H1 (cell line): ENCODE measurements at regions not wholly inside any gene's neighbourhood (a gene's known extent, or its start where the extent isn't known, plus 50 kb on each side); places are given as distances from the start of the nearest gene placed in this dataset.

Experiments used
- CTCF ChIA-PET: fragments of 300-600 bp; sonication (Branson Sonifier 250); formaldehyde crosslinking; loops from one replicate; lab custom pipeline; 2021; ENCODE audit not compliant: partially characterized antibody; lab: Charles Lee
- POLR2A ChIA-PET: fragments of 300-600 bp; sonication (Branson Sonifier 250); formaldehyde crosslinking; loops from one replicate; lab custom pipeline; 2021; ENCODE audit warnings: inconsistent platforms; ENCODE audit not compliant: partially characterized antibody; lab: Charles Lee
- DNase-seq, 2 experiments: peaks; one replicate each; pipeline versions ENCODE4 v3.0.0 to v3.0.0-alpha.2; 2010 to 2022; ENCODE audit warnings: low spot score in 2 of 2, low read depth in 1 of 2, mixed read lengths in 1 of 2
- FAIRE-seq: peaks from 2 replicates; lab custom pipeline; 2011; peaks lifted over from hg19 to GRCh38; lab: Jason Lieb, UNC
- H2AFZ ChIP-seq: 2 replicates; pipeline ENCODE4 v1.8.1; 2012; ENCODE audit warnings: low read length, inconsistent platforms
- H2AK5ac ChIP-seq: 2 replicates; pipeline ENCODE4 v1.6.1; 2013; ENCODE audit warnings: low read depth, low read length
- H2BK120ac ChIP-seq: replicated peaks from 2 replicates; pipeline ENCODE3; 2013; ENCODE audit warnings: low read depth, low read length, inconsistent platforms
- H2BK12ac ChIP-seq: 2 replicates; pipeline ENCODE4 v1.6.1; 2013; ENCODE audit warnings: low read depth, low read length
- H2BK15ac ChIP-seq: 2 replicates; pipeline ENCODE4 v1.6.1; 2013; ENCODE audit warnings: low read length
- H2BK20ac ChIP-seq: 2 replicates; pipeline ENCODE4 v1.6.1; 2013; ENCODE audit warnings: low read length
- H2BK5ac ChIP-seq: 2 replicates; pipeline ENCODE4 v1.6.1; 2013; ENCODE audit warnings: low read depth, low read length
- H3K14ac ChIP-seq: 2 replicates; pipeline ENCODE4 v1.6.1; 2013; ENCODE audit warnings: inconsistent platforms; ENCODE audit not compliant: insufficient read length
- H3K18ac ChIP-seq: 2 replicates; pipeline ENCODE4 v1.6.1; 2013; ENCODE audit warnings: low read length; ENCODE audit errors: extremely low read depth
- H3K23ac ChIP-seq: 2 replicates; pipeline ENCODE4 v1.6.1; 2013; ENCODE audit warnings: inconsistent platforms; ENCODE audit not compliant: insufficient read length
- H3K23me2 ChIP-seq: 2 replicates; pipeline ENCODE4 v1.6.1; 2013; ENCODE audit warnings: low read depth, low read length
- H3K27ac ChIP-seq: 2 replicates; pipeline ENCODE4 v1.6.1; 2011; ENCODE audit warnings: low read depth, low read length, inconsistent platforms
- H3K27me3 ChIP-seq, 4 experiments: replicated peaks in 1 of 4; 1 replicate in 1 of 4; 2 replicates in 3 of 4; pipeline versions ENCODE4 v1.6.1 to v1.8.1; 2011 to 2013; ENCODE audit warnings: low read length in 3 of 4, mild to moderate bottlenecking in 3 of 4, inconsistent platforms in 2 of 4, mixed read lengths in 2 of 4, moderate library complexity in 1 of 4; ENCODE audit not compliant: control insufficient read depth in 3 of 4, insufficient read depth in 3 of 4; ENCODE audit errors: extremely low read depth in 1 of 4
- H3K36me3 ChIP-seq, 4 experiments: 2 replicates each; pipeline versions ENCODE4 v1.6.1 to v1.8.1; 2011 to 2013; ENCODE audit warnings: mild to moderate bottlenecking in 4 of 4, low read length in 3 of 4, moderate library complexity in 2 of 4, control low read depth in 1 of 4, inconsistent platforms in 1 of 4; ENCODE audit not compliant: insufficient read depth in 4 of 4, control insufficient read depth in 2 of 4
- H3K4ac ChIP-seq: replicated peaks from 2 replicates; pipeline ENCODE3; 2013; ENCODE audit warnings: low read length, low read depth, mixed read lengths, inconsistent platforms; ENCODE audit not compliant: insufficient read length
- H3K4me1 ChIP-seq, 4 experiments: replicated peaks in 1 of 4; 1 replicate in 1 of 4; 2 replicates in 3 of 4; pipeline versions ENCODE4 v1.6.1 to v1.8.1; 2011 to 2013; ENCODE audit warnings: low read length in 3 of 4, inconsistent platforms in 2 of 4, mixed read lengths in 1 of 4; ENCODE audit not compliant: insufficient read depth in 4 of 4, control insufficient read depth in 3 of 4
- H3K4me2 ChIP-seq, 2 experiments: 2 replicates each; pipeline versions ENCODE4 v1.6.1 to v1.8.1; 2011 to 2013; ENCODE audit warnings: low read depth in 2 of 2, low read length in 2 of 2, control low read depth in 1 of 2, inconsistent platforms in 1 of 2, mild to moderate bottlenecking in 1 of 2; ENCODE audit not compliant: insufficient read depth in 1 of 2
- H3K4me3 ChIP-seq, 4 experiments: fragments of 200-600, 300-600 bp in 1 of 4; sonication (generic), shearing (Covaris generic), sonication (Bioruptor Twin) in 1 of 4; 2 replicates each; pipeline versions ENCODE4 v1.5.1 to v1.8.1; 2011 to 2016; ENCODE audit warnings: low read length in 4 of 4, low read depth in 3 of 4, control low read depth in 2 of 4, inconsistent platforms in 2 of 4, mild to moderate bottlenecking in 2 of 4, mixed read lengths in 1 of 4, moderate library complexity in 1 of 4; ENCODE audit not compliant: insufficient read depth in 2 of 4; ENCODE audit errors: extremely low read depth in 1 of 4
- H3K56ac ChIP-seq: replicated peaks from 2 replicates; pipeline ENCODE3; 2013; ENCODE audit warnings: low read depth, mild to moderate bottlenecking, mixed read lengths, low read length, inconsistent platforms; ENCODE audit not compliant: insufficient read length
- H3K79me1 ChIP-seq: 2 replicates; pipeline ENCODE4 v1.6.1; 2013; ENCODE audit warnings: low read depth, low read length, control low read depth
- H3K79me2 ChIP-seq, 2 experiments: 2 replicates each; pipeline versions ENCODE4 v1.6.1 to v1.8.1; 2012 to 2013; ENCODE audit warnings: low read length in 2 of 2, mild to moderate bottlenecking in 2 of 2, inconsistent platforms in 1 of 2; ENCODE audit not compliant: insufficient read depth in 2 of 2, control insufficient read depth in 1 of 2
- H3K9ac ChIP-seq, 4 experiments: replicated peaks in 1 of 4; 1 replicate in 1 of 4; 2 replicates in 3 of 4; pipeline versions ENCODE4 v1.6.1 to v1.8.1; 2011 to 2013; ENCODE audit warnings: low read depth in 3 of 4, low read length in 3 of 4, control low read depth in 2 of 4, mild to moderate bottlenecking in 2 of 4, moderate library complexity in 2 of 4, inconsistent platforms in 1 of 4; ENCODE audit errors: extremely low read depth in 1 of 4
- H3K9me3 ChIP-seq, 2 experiments: 2 replicates each; pipeline versions ENCODE4 v1.6.1 to v1.8.1; 2012 to 2013; ENCODE audit warnings: mild to moderate bottlenecking in 2 of 2, moderate library complexity in 2 of 2, control low read depth in 1 of 2, inconsistent platforms in 1 of 2, low read depth in 1 of 2, low read length in 1 of 2, mixed read lengths in 1 of 2; ENCODE audit not compliant: insufficient read depth in 2 of 2
- H4K20me1 ChIP-seq, 2 experiments: replicated peaks in 1 of 2; 2 replicates each; pipeline versions ENCODE3 to v1.8.1; 2011 to 2013; ENCODE audit warnings: inconsistent platforms in 2 of 2, low read length in 2 of 2, mild to moderate bottlenecking in 1 of 2; ENCODE audit not compliant: insufficient read depth in 2 of 2, control insufficient read depth in 1 of 2
- H4K5ac ChIP-seq: 2 replicates; pipeline ENCODE4 v1.6.1; 2013; ENCODE audit warnings: low read length, low read depth, mixed read lengths, inconsistent platforms; ENCODE audit not compliant: insufficient read length
- H4K8ac ChIP-seq: 2 replicates; pipeline ENCODE4 v1.8.0; 2013; ENCODE audit warnings: mild to moderate bottlenecking, moderate library complexity, low read length, inconsistent platforms; ENCODE audit not compliant: insufficient read depth; ENCODE audit errors: extremely low read depth
- H4K91ac ChIP-seq: replicated peaks from 2 replicates; pipeline ENCODE3; 2013; ENCODE audit warnings: low read length, mixed read lengths, inconsistent platforms; ENCODE audit not compliant: insufficient read length
- CBX8 ChIP-seq: fragments of 300-800, 300-1000 bp; sonication (generic); IDR thresholded peaks from 2 replicates; pipeline ENCODE4 v1.7.1; 2016; ENCODE audit warnings: low read depth, low read length, borderline replicate concordance
- CHD2 ChIP-seq: IDR thresholded peaks from 2 replicates; pipeline ENCODE4 v1.6.1; 2012; ENCODE audit warnings: low read length, improper control_type of control experiment
- CREB1 ChIP-seq: IDR thresholded peaks from 2 replicates; pipeline ENCODE4 v1.6.1; 2012; ENCODE audit warnings: inconsistent platforms
- EGR1 ChIP-seq: IDR thresholded peaks from 2 replicates; pipeline ENCODE4 v1.6.1; 2011; ENCODE audit warnings: low read depth, low read length, borderline replicate concordance
- EP300 ChIP-seq, 2 experiments: IDR thresholded peaks; 1 replicate in 1 of 2; 2 replicates in 1 of 2; pipeline ENCODE4 v1.6.1; 2011 to 2012; ENCODE audit warnings: low read depth in 2 of 2, low read length in 2 of 2, mild to moderate bottlenecking in 2 of 2, borderline replicate concordance in 1 of 2, inconsistent platforms in 1 of 2, moderate library complexity in 1 of 2
- HDAC2 ChIP-seq, 2 experiments: fragments of 300-600 bp in 1 of 2; sonication (generic) in 1 of 2; IDR thresholded peaks; 2 replicates each; pipeline ENCODE4 v1.6.1; 2011 to 2012; ENCODE audit warnings: low read depth in 2 of 2, low read length in 2 of 2, mild to moderate bottlenecking in 2 of 2, moderate library complexity in 2 of 2, borderline replicate concordance in 1 of 2, inconsistent platforms in 1 of 2
- RNF2 ChIP-seq: fragments of 200-900, 300-1000 bp; sonication (generic); IDR thresholded peaks from 2 replicates; pipeline ENCODE4 v1.7.1; 2016; ENCODE audit warnings: borderline replicate concordance, low read depth, mild to moderate bottlenecking, antibody characterized with exemption, low read length; ENCODE audit not compliant: poor library complexity, severe bottlenecking; ENCODE audit errors: missing control alignments
- SIN3A ChIP-seq, 2 experiments: IDR thresholded peaks in 1 of 2; conservative IDR thresholded peaks in 1 of 2; 2 replicates each; pipeline ENCODE4 v1.6.1; 2011 to 2012; ENCODE audit warnings: low read length in 2 of 2, improper control_type of control experiment in 1 of 2, low read depth in 1 of 2, mild to moderate bottlenecking in 1 of 2
- SP1 ChIP-seq: IDR thresholded peaks from 2 replicates; pipeline ENCODE4 v1.6.1; 2011; ENCODE audit warnings: low read depth, low read length
- SP4 ChIP-seq: IDR thresholded peaks from 2 replicates; pipeline ENCODE4 v1.6.1; 2012; ENCODE audit warnings: low read length, inconsistent platforms
- SUZ12 ChIP-seq: fragments of 200-600 bp; sonication (generic); IDR thresholded peaks from 2 replicates; pipeline ENCODE4 v1.6.1; 2012; ENCODE audit warnings: mild to moderate bottlenecking, inconsistent platforms, low read length, moderate library complexity, mixed read lengths
- TBP ChIP-seq: IDR thresholded peaks from 2 replicates; pipeline ENCODE4 v1.6.1; 2011; ENCODE audit warnings: low read depth, low read length, improper control_type of control experiment
- YY1 ChIP-seq: IDR thresholded peaks from 2 replicates; pipeline ENCODE4 v1.6.1; 2011; ENCODE audit warnings: low read depth, mild to moderate bottlenecking, low read length
- WGBS, 2 experiments: shearing (Covaris generic) in 1 of 2; methylation state at CpG; one replicate each; pipeline versions ENCODE4 v1.1.6 to v1.1.7; 2013 to 2015; ENCODE audit warnings: low lambda C conversion rate in 2 of 2, mixed read lengths in 2 of 2, inconsistent platforms in 1 of 2, low coverage in 1 of 2, missing lambda C conversion rate in 1 of 2; ENCODE audit not compliant: insufficient replicate concordance in 2 of 2, insufficient coverage in 1 of 2, insufficient read length in 1 of 2; ENCODE audit errors: extremely low coverage in 1 of 2, missing lambda C conversion rate in 1 of 2; 5-methylcytosine and 5-hydroxymethylcytosine counted together
- TF ChIP-seq, protein P1 (sequence below): IDR thresholded peaks from 2 replicates; pipeline ENCODE4 v1.6.1; 2012; ENCODE audit warnings: inconsistent platforms

DNA sequence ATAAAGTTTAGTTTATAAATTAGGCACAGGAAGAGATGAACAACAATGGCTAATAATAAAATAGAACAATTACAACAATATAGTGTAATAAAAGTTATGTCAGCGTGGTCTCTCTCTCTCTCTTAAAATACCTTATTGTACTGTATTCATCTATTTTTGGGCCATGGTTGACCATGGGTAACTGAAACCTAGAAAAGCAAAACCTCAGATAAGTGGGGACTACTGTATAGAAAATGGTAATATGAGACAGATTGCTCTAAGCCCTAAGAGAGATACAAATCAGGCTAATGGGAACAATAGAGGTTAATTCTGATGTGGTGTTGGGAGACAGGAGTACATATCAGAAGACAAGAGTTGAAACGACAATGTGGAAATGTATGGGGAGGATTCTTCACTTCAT, 86.2 kb downstream of the ZNF365 start:
- POLR2A ChIA-PET = no interaction called here
- no peak overlapping the region for H3K4me3 ChIP-seq
- no peak overlapping the region for H3K9ac ChIP-seq
- no peak overlapping the region for H3K4ac ChIP-seq
- H2BK120ac ChIP-seq = no peak overlapping the region
- H4K5ac ChIP-seq = no peak overlapping the region
- H2AFZ ChIP-seq = no peak overlapping the region
- no peak for DNase-seq
- no peak for FAIRE-seq
- no peaks in the 10 kb centered on the region for H3K79me2 ChIP-seq
- no peak overlapping the region for H2BK5ac ChIP-seq
- H2BK20ac ChIP-seq = no peak overlapping the region
- H3K4me1 ChIP-seq = no peaks in the 10 kb centered on the region
- H4K8ac ChIP-seq = no peak overlapping the region
- no peaks in the 10 kb centered on the region for H3K79me1 ChIP-seq
- TF ChIP-seq SP1 = no peak
- TF ChIP-seq SIN3A (conservative IDR thresholded peaks at IDR 0.05 in 1 of 2, IDR thresholded peaks at IDR 0.05 in 1 of 2; ENCODE audit: low read depth in 1 of 2, low read length in 2 of 2) = no peak
- no peak for TF ChIP-seq HDAC2 (IDR thresholded peaks at IDR 0.05; ENCODE audit: borderline replicate concordance in 1 of 2, low read depth in 2 of 2, low read length in 2 of 2)
- no peak for TF ChIP-seq EP300 (IDR thresholded peaks at IDR 0.05; ENCODE audit: borderline replicate concordance in 1 of 2, low read depth in 2 of 2, low read length in 2 of 2)
- TF ChIP-seq RNF2 = no peak
- TF ChIP-seq SUZ12 = no peak
- TF ChIP-seq SP4 = no peak
- TF ChIP-seq CREB1 = no peak
- TF ChIP-seq CHD2 = no peak
- no peak for TF ChIP-seq EGR1
- no peak for TF ChIP-seq CBX8
- TF ChIP-seq YY1 = no peak
- TF ChIP-seq, protein P1, sequence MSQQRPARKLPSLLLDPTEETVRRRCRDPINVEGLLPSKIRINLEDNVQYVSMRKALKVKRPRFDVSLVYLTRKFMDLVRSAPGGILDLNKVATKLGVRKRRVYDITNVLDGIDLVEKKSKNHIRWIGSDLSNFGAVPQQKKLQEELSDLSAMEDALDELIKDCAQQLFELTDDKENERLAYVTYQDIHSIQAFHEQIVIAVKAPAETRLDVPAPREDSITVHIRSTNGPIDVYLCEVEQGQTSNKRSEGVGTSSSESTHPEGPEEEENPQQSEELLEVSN = no peak
- TF ChIP-seq TBP = no peak
- H2BK12ac ChIP-seq = no peak overlapping the region
- H3K14ac ChIP-seq = no peak overlapping the region
- H3K27ac ChIP-seq = no peak overlapping the region
- H3K23me2 ChIP-seq = no peaks in the 10 kb centered on the region
- no peak overlapping the region for H2AK5ac ChIP-seq
- no peak overlapping the region for H3K56ac ChIP-seq
- no peak overlapping the region for H3K4me2 ChIP-seq
- no peak overlapping the region for H3K23ac ChIP-seq
- no peak overlapping the region for H4K91ac ChIP-seq
- no peaks in the 10 kb centered on the region for H3K9me3 ChIP-seq
- H3K36me3 ChIP-seq = no peaks in the 10 kb centered on the region
- no peaks in the 10 kb centered on the region for H4K20me1 ChIP-seq
- H3K18ac ChIP-seq = no peak overlapping the region
- CTCF ChIA-PET = no interaction called here
- H2BK15ac ChIP-seq = no peak overlapping the region
- H3K27me3 ChIP-seq = no peaks in the 10 kb centered on the region
- WGBS, 2 experiments = 93% methylated on average over 2 of the region's 2 CpGs; no CpG with 5 or more reads in 1 of the 2 experiments
